SJCRH30 (cell line): ENCODE measurements at regions not wholly inside any gene's neighbourhood (a gene's known extent, or its start where the extent isn't known, plus 50 kb on each side); places are given as distances from the start of the nearest gene placed in this dataset.
"Not testable (repeated sequence)": the region's sequence is repeated elsewhere in the genome, so short reads cannot be mapped to it uniquely, and the experiment has no call there.

Experiments used
- DNase-seq, 2 experiments: peaks; one replicate each; pipeline ENCODE4 v3.0.0-alpha.2; 2015 to 2020
- H3K27ac ChIP-seq: fragments of 250-450 bp; sonication (Bioruptor Pico); 2 replicates; pipeline ENCODE4 v1.5.1; 2020; ENCODE audit warnings: mild to moderate bottlenecking, moderate library complexity
- H3K27me3 ChIP-seq: fragments of 250-450 bp; sonication (Bioruptor Pico); 2 replicates; pipeline ENCODE4 v1.5.1; 2020; ENCODE audit warnings: mild to moderate bottlenecking, moderate library complexity
- H3K36me3 ChIP-seq: fragments of 250-450 bp; sonication (Bioruptor Pico); 2 replicates; pipeline ENCODE4 v1.5.1; 2020; ENCODE audit warnings: mild to moderate bottlenecking, moderate library complexity
- H3K4me1 ChIP-seq: fragments of 250-450 bp; sonication (Bioruptor Pico); 2 replicates; pipeline ENCODE4 v1.5.1; 2020; ENCODE audit warnings: mild to moderate bottlenecking, moderate library complexity
- H3K4me3 ChIP-seq: fragments of 250-450 bp; sonication (Bioruptor Pico); 2 replicates; pipeline ENCODE4 v1.5.1; 2020; ENCODE audit warnings: mild to moderate bottlenecking, moderate library complexity
- H3K9me3 ChIP-seq: fragments of 250-450 bp; sonication (Bioruptor Pico); replicated peaks from 2 replicates; pipeline ENCODE4 v1.5.1; 2020; ENCODE audit warnings: mild to moderate bottlenecking, moderate library complexity

DNA sequence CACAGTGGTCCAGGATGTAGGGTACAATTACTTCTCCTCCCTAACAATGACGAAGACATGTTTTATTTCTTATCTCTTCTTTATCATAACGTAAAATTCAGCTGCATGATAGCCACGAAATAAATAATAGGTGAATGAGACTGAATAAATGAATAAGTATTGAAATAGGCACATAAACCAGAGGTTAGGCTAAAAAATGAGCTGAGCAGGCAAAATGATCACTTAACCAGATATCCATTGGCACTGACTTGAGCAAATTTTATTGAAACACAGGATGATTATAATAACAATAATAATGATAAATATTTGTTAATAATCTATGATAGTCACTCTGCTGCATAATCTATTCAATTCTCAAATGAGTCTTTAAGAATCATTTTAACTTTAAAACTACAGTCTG lies 506.9 kb upstream of the ZNF804A start:
- Histone ChIP-seq H3K4me1 (no peaks in the 10 kb centered on the region), H3K36me3 (no peaks in the 10 kb centered on the region), H3K27me3 (no peaks in the 10 kb centered on the region), H3K4me3 (no peak overlapping the region), H3K9me3 (no peaks in the 10 kb centered on the region), H3K27ac (no peak overlapping the region)
- no peak for DNase-seq

GRCh38 chr2:184113696-184114403 lies 484.5 kb upstream of the ZNF804A start:
- H3K4me3 ChIP-seq: no peak overlapping the region

DNA sequence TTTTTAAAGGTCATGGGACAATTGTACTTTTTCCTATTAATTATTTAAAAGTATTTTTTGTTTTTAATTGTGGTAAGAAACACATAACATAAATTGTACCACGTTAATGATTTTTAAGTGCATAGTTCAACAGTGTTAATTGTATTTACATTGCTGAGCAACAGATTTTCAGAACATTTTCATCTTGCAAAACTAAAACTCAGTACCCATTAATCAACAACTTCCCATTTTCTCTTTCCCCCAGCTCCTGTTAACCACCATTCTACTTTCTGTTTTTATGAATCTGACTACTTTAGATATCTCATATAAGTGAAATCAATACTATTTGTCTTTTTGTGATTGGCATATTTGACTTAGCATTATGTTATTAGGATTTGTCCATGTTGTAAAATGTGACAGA lies 483.9 kb upstream of the ZNF804A start:
- no peak overlapping the region for H3K27ac ChIP-seq
- 0 out of 2 replicates have a peak, but pooled peaks cover 3% of the 10 kb centered on the region for H3K9me3 ChIP-seq
- no peaks in the 10 kb centered on the region for H3K4me1 ChIP-seq
- no peaks in the 10 kb centered on the region for H3K27me3 ChIP-seq
- H3K36me3 ChIP-seq: peaks cover 3% of the 10 kb centered on the region; the same call in 1 of the 2 replicates
- no peak overlapping the region for H3K4me3 ChIP-seq
- DNase-seq: no peak

More at GRCh38 chr2:184113696-184114403, 484.5 kb upstream of the ZNF804A start:
- Histone ChIP-seq H3K9me3 (0 out of 2 replicates have a peak, but pooled peaks cover 3% of the 10 kb centered on the region), H3K27ac (no peak overlapping the region), H3K27me3 (no peaks in the 10 kb centered on the region), H3K36me3 (peaks cover 3% of the 10 kb centered on the region; the same call in 1 of the 2 replicates), H3K4me1 (no peaks in the 10 kb centered on the region)
- DNase-seq: no peak

GRCh38 chr2:184119989-184120800 lies 478.1 kb upstream of the ZNF804A start:
- H3K36me3 ChIP-seq: no peaks in the 10 kb centered on the region
- no peaks in the 10 kb centered on the region for H3K9me3 ChIP-seq
- no peak overlapping the region for H3K27ac ChIP-seq
- no peaks in the 10 kb centered on the region for H3K4me1 ChIP-seq
- H3K27me3 ChIP-seq: no peaks in the 10 kb centered on the region
- DNase-seq: no peak
- H3K4me3 ChIP-seq: no peak overlapping the region

DNA sequence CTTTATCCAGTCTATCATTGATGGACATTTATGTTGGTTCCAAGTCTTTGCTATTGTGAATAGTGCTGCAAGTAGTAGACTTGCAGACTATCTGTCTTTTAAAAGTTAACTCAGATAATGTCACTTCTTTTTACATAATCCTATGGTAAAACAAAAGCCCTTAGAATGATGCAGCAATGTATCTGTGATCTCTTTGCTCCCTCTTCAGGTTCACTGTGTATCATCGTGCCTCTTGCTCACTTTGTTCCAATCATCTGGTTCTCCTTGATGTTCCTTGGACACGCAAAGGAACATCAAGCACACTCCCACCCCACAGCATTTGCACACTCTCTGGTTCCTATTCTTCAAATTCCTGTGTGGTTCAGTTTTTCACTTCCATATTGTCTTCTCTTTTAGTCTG lies 472.5 kb upstream of the ZNF804A start:
- Histone ChIP-seq H3K27me3 (no peaks in the 10 kb centered on the region), H3K27ac (no peak overlapping the region), H3K4me1 (no peaks in the 10 kb centered on the region), H3K9me3 (no peaks in the 10 kb centered on the region), H3K36me3 (no peaks in the 10 kb centered on the region), H3K4me3 (no peak overlapping the region)
- no peak for DNase-seq

- H3K4me1 ChIP-seq: no peaks in the 10 kb centered on the region
- no peak overlapping the region for H3K4me3 ChIP-seq
- no peaks in the 10 kb centered on the region for H3K27me3 ChIP-seq
- no peak overlapping the region for H3K27ac ChIP-seq
- H3K36me3 ChIP-seq: no peaks in the 10 kb centered on the region
- peaks cover 6% of the 10 kb centered on the region; the same call in 1 of the 2 replicates for H3K9me3 ChIP-seq
- no peak for DNase-seq
These were observed 469.3 kb upstream of the ZNF804A start for GRCh38 chr2:184129073-184129472.

GRCh38 chr2:184137955-184138354 lies 460.4 kb upstream of the ZNF804A start:
- no peak overlapping the region for H3K4me3 ChIP-seq
- H3K27me3 ChIP-seq: no peaks in the 10 kb centered on the region
- no peaks in the 10 kb centered on the region for H3K4me1 ChIP-seq
- H3K36me3 ChIP-seq: no peaks in the 10 kb centered on the region
- no peak overlapping the region for H3K27ac ChIP-seq
- no peak for DNase-seq
- H3K9me3 ChIP-seq: peaks cover 16% of the 10 kb centered on the region

GRCh38 chr2:184141866-184142265 lies 456.5 kb upstream of the ZNF804A start:
- no peaks in the 10 kb centered on the region for H3K27me3 ChIP-seq
- no peak overlapping the region for H3K4me3 ChIP-seq
- no peak overlapping the region for H3K27ac ChIP-seq
- H3K9me3 ChIP-seq: 0 out of 2 replicates have a peak, but pooled peaks cover under 1% of the 10 kb centered on the region
- H3K4me1 ChIP-seq: no peaks in the 10 kb centered on the region
- H3K36me3 ChIP-seq: no peaks in the 10 kb centered on the region
- DNase-seq: no peak

- Histone ChIP-seq H3K4me1 (peaks cover 7% of the 10 kb centered on the region; the same call in 1 of the 2 replicates), H3K9me3 (no peaks in the 10 kb centered on the region; the same call in 1 of the 2 replicates), H3K4me3 (no peak overlapping the region), H3K27ac (no peak overlapping the region), H3K36me3 (peaks cover 3% of the 10 kb centered on the region; the same call in 1 of the 2 replicates), H3K27me3 (no peaks in the 10 kb centered on the region)
- no peak for DNase-seq
These were observed 443.9 kb upstream of the ZNF804A start for GRCh38 chr2:184154438-184154837.

DNA sequence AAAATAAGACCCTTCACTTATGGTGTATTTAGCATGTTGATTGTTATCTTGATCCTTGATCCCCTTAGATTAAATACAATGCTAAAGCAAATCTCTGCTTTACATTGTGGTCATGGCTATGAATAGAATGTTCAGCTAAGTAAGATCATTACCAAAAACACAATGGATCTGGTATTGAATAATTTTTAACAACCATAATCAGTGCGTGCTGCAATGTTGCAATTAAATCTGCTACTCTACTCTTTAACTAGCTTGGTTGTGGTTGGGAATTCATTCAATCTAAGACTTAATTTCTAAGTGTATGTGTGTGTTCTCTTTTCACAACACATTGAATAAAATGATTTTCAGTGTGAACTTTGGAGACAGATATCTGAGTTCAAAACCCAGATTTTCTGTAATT lies 442.5 kb upstream of the ZNF804A start:
- Histone ChIP-seq H3K4me1 (peaks cover 7% of the 10 kb centered on the region; the same call in 1 of the 2 replicates), H3K4me3 (no peak overlapping the region), H3K27me3 (no peaks in the 10 kb centered on the region), H3K9me3 (no peaks in the 10 kb centered on the region; the same call in 1 of the 2 replicates), H3K27ac (no peak overlapping the region), H3K36me3 (peaks cover 1% of the 10 kb centered on the region; the same call in 1 of the 2 replicates)
- peak in 1 of 2 experiments; percentile 27 for DNase-seq

DNA sequence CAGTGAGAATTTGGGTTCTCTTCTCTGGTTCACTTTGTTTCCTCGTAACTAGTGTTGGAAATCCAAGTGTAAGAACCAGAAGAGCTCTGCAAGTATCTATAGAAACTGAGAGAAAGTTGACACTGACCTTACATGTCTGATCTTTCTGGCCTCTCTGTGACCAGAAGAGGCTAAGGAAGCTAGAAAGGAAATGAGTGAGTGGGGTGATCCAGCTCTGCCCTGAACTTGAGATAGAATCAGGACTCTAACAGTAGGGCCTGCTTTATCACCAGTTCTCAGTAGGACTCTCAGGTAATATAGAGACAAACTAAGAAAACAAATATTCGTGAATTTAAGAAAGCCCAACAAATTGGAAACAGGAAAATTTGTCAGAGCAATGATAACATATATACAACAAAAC lies 441.2 kb upstream of the ZNF804A start:
- Histone ChIP-seq H3K27me3 (no peaks in the 10 kb centered on the region), H3K36me3 (no peaks in the 10 kb centered on the region), H3K9me3 (no peaks in the 10 kb centered on the region; the same call in 1 of the 2 replicates), H3K4me3 (no peak overlapping the region), H3K4me1 (peaks cover 7% of the 10 kb centered on the region; the same call in 1 of the 2 replicates), H3K27ac (no peak overlapping the region)
- no peak for DNase-seq

- Histone ChIP-seq H3K27me3 (no peaks in the 10 kb centered on the region; the same call in 1 of the 2 replicates), H3K4me1 (no peaks in the 10 kb centered on the region), H3K4me3 (no peak overlapping the region), H3K36me3 (no peaks in the 10 kb centered on the region), H3K27ac (no peak overlapping the region), H3K9me3 (no peaks in the 10 kb centered on the region)
- DNase-seq: no peak
These were observed 435.9 kb upstream of the ZNF804A start for GRCh38 chr2:184162426-184162825.

GRCh38 chr2:184168823-184169222 lies 429.5 kb upstream of the ZNF804A start:
- H3K4me3 ChIP-seq, H3K4me1 ChIP-seq, H3K36me3 ChIP-seq, H3K9me3 ChIP-seq, H3K27me3 ChIP-seq, DNase-seq, H3K27ac ChIP-seq: not testable (repeated sequence)

- H3K27me3 ChIP-seq: no peaks in the 10 kb centered on the region; the same call in 1 of the 2 replicates
These were observed 429.0 kb upstream of the ZNF804A start for GRCh38 chr2:184169366-184169765.

More at GRCh38 chr2:184169366-184169765, 429.0 kb upstream of the ZNF804A start:
- no peak for DNase-seq
- H3K4me3 ChIP-seq: no peak overlapping the region
- H3K9me3 ChIP-seq: no peaks in the 10 kb centered on the region
- H3K36me3 ChIP-seq: no peaks in the 10 kb centered on the region; the same call in 1 of the 2 replicates
- no peak overlapping the region for H3K27ac ChIP-seq
- H3K4me1 ChIP-seq: peaks cover 4% of the 10 kb centered on the region
